ENCODE measurements at regions not wholly inside any gene's neighbourhood (a gene's known extent, or its start where the extent isn't known, plus 50 kb on each side); places are given as distances from the start of the nearest gene placed in this dataset.

- Histone ChIP-seq H3K4me3 (ENCODE audit: low read length in 3 of 3) (no peak overlapping the region), H3K36me3 (ENCODE audit: control insufficient read depth in 3 of 3, insufficient read depth in 3 of 3, low read length in 3 of 3) (no peaks in the 10 kb centered on the region), H3K27me3 (ENCODE audit: control insufficient read depth in 3 of 3, insufficient read depth in 3 of 3, low read length in 3 of 3) (no peaks in the 10 kb centered on the region), H3K27ac (ENCODE audit: low read depth, low read length) (peak overlapping the region; percentile 18), H3K4me1 (ENCODE audit: control insufficient read depth in 3 of 3, insufficient read depth in 3 of 3, low read length in 3 of 3) (peaks cover 2 to 6% (median 6%) of the 10 kb centered on the region in 3 donors), H3K9me3 (ENCODE audit: control insufficient read depth in 3 of 3, low read length in 3 of 3) (no peaks in the 10 kb centered on the region), H3K9ac (ENCODE audit: low read depth in 1 of 3, low read length in 3 of 3) (no peak overlapping the region)
These were observed 620.0 kb downstream of the BCOR start for GRCh38 chrX:39477762-39478120.

GRCh38 chrX:39479856-39480255 lies 617.9 kb downstream of the BCOR start:
- H3K4me1 ChIP-seq (ENCODE audit: control insufficient read depth in 3 of 3, insufficient read depth in 3 of 3, low read length in 3 of 3), result peaks cover 3 to 16% (median 11%) of the 10 kb centered on the region in 3 donors
- no peaks in the 10 kb centered on the region for H3K27me3 ChIP-seq (ENCODE audit: control insufficient read depth in 3 of 3, insufficient read depth in 3 of 3, low read length in 3 of 3)
- no peak overlapping the region for H3K9ac ChIP-seq (ENCODE audit: low read depth in 1 of 3, low read length in 3 of 3)
- H3K27ac ChIP-seq (ENCODE audit: low read depth, low read length), result no peak overlapping the region
- no peak overlapping the region for H3K4me3 ChIP-seq (ENCODE audit: low read length in 3 of 3)
- H3K36me3 ChIP-seq (ENCODE audit: control insufficient read depth in 3 of 3, insufficient read depth in 3 of 3, low read length in 3 of 3), result no peaks in the 10 kb centered on the region
- no peaks in the 10 kb centered on the region for H3K9me3 ChIP-seq (ENCODE audit: control insufficient read depth in 3 of 3, low read length in 3 of 3)

GRCh38 chrX:39480963-39481362 lies 616.8 kb downstream of the BCOR start:
- no peak overlapping the region for H3K27ac ChIP-seq (ENCODE audit: low read depth, low read length)
- H3K36me3 ChIP-seq (ENCODE audit: control insufficient read depth in 3 of 3, insufficient read depth in 3 of 3, low read length in 3 of 3), result no peaks in the 10 kb centered on the region
- H3K4me1 ChIP-seq (ENCODE audit: control insufficient read depth in 3 of 3, insufficient read depth in 3 of 3, low read length in 3 of 3), result peaks cover 3 to 13% (median 11%) of the 10 kb centered on the region in 3 donors
- H3K27me3 ChIP-seq (ENCODE audit: control insufficient read depth in 3 of 3, insufficient read depth in 3 of 3, low read length in 3 of 3), result no peaks in the 10 kb centered on the region
- no peak overlapping the region for H3K9ac ChIP-seq (ENCODE audit: low read depth in 1 of 3, low read length in 3 of 3)
- no peak overlapping the region for H3K4me3 ChIP-seq (ENCODE audit: low read length in 3 of 3)
- H3K9me3 ChIP-seq (ENCODE audit: control insufficient read depth in 3 of 3, low read length in 3 of 3), result no peaks in the 10 kb centered on the region

DNA sequence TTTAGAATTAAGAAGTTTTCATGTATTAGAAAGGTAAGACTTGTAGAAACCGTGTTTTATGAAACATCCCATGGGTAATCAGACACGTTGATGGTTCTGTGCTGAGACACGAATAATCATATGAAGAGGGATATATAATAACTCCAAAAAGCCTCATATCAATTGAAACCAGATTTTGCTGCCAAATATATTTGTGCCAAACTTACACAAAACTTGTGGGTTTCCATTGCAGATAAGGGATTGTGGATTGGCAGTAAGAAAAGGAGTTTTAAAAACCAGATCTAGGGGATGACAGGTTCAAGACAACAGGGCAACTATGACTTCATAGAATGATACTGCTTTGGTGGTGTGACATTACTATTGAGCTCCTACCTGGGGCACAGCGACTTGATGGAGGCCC lies 616.1 kb downstream of the BCOR start:
- H3K4me3 ChIP-seq (ENCODE audit: low read length in 3 of 3), result no peak overlapping the region
- no peaks in the 10 kb centered on the region for H3K9me3 ChIP-seq (ENCODE audit: control insufficient read depth in 3 of 3, low read length in 3 of 3)
- H3K27ac ChIP-seq (ENCODE audit: low read depth, low read length), result no peak overlapping the region
- no peaks in the 10 kb centered on the region for H3K27me3 ChIP-seq (ENCODE audit: control insufficient read depth in 3 of 3, insufficient read depth in 3 of 3, low read length in 3 of 3)
- no peak overlapping the region for H3K9ac ChIP-seq (ENCODE audit: low read depth in 1 of 3, low read length in 3 of 3)
- H3K4me1 ChIP-seq (ENCODE audit: control insufficient read depth in 3 of 3, insufficient read depth in 3 of 3, low read length in 3 of 3), result peaks cover 2 to 11% (median 10%) of the 10 kb centered on the region in 3 donors
- H3K36me3 ChIP-seq (ENCODE audit: control insufficient read depth in 3 of 3, insufficient read depth in 3 of 3, low read length in 3 of 3), result no peaks in the 10 kb centered on the region

DNA sequence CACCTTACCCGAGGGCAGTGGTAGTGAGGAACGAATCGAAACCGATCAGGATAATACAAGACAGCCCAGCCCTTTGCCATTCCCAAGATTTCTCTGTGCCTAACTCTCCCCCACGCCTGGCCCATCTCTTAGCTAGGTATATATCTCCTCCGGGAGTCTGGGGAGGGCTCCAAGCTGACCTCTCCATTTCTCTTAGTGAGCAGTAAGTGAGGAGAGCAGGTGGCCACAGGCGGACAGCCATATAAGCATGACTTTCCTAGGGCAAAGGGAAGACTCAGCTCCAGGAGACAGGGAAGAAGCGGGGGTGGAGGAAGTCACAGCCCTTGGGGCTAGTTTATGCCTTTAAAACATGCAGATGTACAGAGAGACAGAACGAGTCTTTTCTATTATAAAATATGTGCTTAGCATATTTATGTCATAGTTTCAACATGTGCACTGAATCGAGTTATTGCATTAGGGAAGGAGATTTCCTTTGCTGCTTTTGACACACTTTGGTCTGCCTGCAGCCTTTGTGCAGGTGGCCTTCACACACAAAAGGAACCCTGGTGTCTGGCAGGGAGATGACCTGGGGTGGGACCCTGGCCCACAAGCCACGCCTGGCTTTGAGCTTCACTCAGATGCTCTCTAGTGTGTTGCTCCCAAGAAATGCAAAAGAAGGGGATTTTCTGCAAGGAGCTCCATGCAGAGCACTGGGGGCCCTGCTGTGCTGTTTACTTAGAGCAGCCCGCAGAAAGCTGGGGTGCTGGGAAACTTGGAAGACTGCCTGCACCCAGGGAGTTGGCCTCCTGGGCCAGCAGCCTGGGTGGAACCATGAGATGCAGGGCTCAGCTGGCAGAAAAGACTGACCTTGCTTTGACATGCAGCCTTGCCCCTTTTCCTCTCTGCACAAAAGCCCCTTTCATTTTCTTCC lies 613.3 kb downstream of the BCOR start:
- Histone ChIP-seq H3K9me3 (ENCODE audit: control insufficient read depth in 3 of 3, low read length in 3 of 3) (no peaks in the 10 kb centered on the region), H3K27me3 (ENCODE audit: control insufficient read depth in 3 of 3, insufficient read depth in 3 of 3, low read length in 3 of 3) (no peaks in the 10 kb centered on the region), H3K4me3 (ENCODE audit: low read length in 3 of 3) (no peak overlapping the region), H3K9ac (ENCODE audit: low read depth in 1 of 3, low read length in 3 of 3) (no peak overlapping the region), H3K27ac (ENCODE audit: low read depth, low read length) (no peak overlapping the region), H3K36me3 (ENCODE audit: control insufficient read depth in 3 of 3, insufficient read depth in 3 of 3, low read length in 3 of 3) (no peaks in the 10 kb centered on the region), H3K4me1 (ENCODE audit: control insufficient read depth in 3 of 3, insufficient read depth in 3 of 3, low read length in 3 of 3) (peaks cover 2 to 10% (median 5%) of the 10 kb centered on the region in 3 donors)

GRCh38 chrX:39487166-39487968 lies 610.4 kb downstream of the BCOR start:
- H3K4me3 ChIP-seq (ENCODE audit: low read length in 3 of 3), result no peak overlapping the region
- H3K27ac ChIP-seq (ENCODE audit: low read depth, low read length), result no peak overlapping the region
- peaks cover 0 to 6% (median 0%) of the 10 kb centered on the region in 3 donors for H3K27me3 ChIP-seq (ENCODE audit: control insufficient read depth in 3 of 3, insufficient read depth in 3 of 3, low read length in 3 of 3)
- H3K9me3 ChIP-seq (ENCODE audit: control insufficient read depth in 3 of 3, low read length in 3 of 3), result no peaks in the 10 kb centered on the region
- no peak overlapping the region for H3K9ac ChIP-seq (ENCODE audit: low read depth in 1 of 3, low read length in 3 of 3)
- H3K4me1 ChIP-seq (ENCODE audit: control insufficient read depth in 3 of 3, insufficient read depth in 3 of 3, low read length in 3 of 3), result peaks cover 5 to 12% (median 11%) of the 10 kb centered on the region in 3 donors
- H3K36me3 ChIP-seq (ENCODE audit: control insufficient read depth in 3 of 3, insufficient read depth in 3 of 3, low read length in 3 of 3), result no peaks in the 10 kb centered on the region

DNA sequence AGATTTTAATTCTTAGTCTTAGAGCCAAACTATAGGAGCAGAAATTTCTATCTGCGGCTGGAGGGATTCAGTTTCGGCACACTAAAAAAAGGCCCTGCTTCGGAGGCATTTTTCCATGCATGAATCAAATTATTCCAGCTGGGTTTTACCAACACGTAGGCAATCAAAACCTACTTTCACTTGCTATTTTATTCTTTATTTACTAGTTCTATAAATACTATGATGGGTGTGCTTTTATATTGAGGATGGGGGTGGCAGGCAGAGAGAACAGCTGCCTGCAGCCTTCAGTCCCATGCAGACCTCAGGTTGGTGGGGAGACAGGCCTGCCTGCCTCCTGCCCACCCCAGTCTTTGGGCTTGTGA lies 609.8 kb downstream of the BCOR start:
- Histone ChIP-seq H3K4me1 (ENCODE audit: control insufficient read depth in 3 of 3, insufficient read depth in 3 of 3, low read length in 3 of 3) (peaks cover 8 to 17% (median 17%) of the 10 kb centered on the region in 3 donors), H3K36me3 (ENCODE audit: control insufficient read depth in 3 of 3, insufficient read depth in 3 of 3, low read length in 3 of 3) (no peaks in the 10 kb centered on the region), H3K4me3 (ENCODE audit: low read length in 3 of 3) (no peak overlapping the region), H3K9ac (ENCODE audit: low read depth in 1 of 3, low read length in 3 of 3) (no peak overlapping the region), H3K27ac (ENCODE audit: low read depth, low read length) (no peak overlapping the region), H3K9me3 (ENCODE audit: control insufficient read depth in 3 of 3, low read length in 3 of 3) (no peaks in the 10 kb centered on the region), H3K27me3 (ENCODE audit: control insufficient read depth in 3 of 3, insufficient read depth in 3 of 3, low read length in 3 of 3) (peaks cover 0 to 6% (median 0%) of the 10 kb centered on the region in 3 donors)

- Histone ChIP-seq H3K27ac (ENCODE audit: low read depth, low read length) (no peak overlapping the region), H3K27me3 (ENCODE audit: control insufficient read depth in 3 of 3, insufficient read depth in 3 of 3, low read length in 3 of 3) (peaks cover 0 to 6% (median 0%) of the 10 kb centered on the region in 3 donors), H3K9me3 (ENCODE audit: control insufficient read depth in 3 of 3, low read length in 3 of 3) (no peaks in the 10 kb centered on the region), H3K4me3 (ENCODE audit: low read length in 3 of 3) (no peak overlapping the region), H3K4me1 (ENCODE audit: control insufficient read depth in 3 of 3, insufficient read depth in 3 of 3, low read length in 3 of 3) (peaks cover 6 to 16% (median 7%) of the 10 kb centered on the region in 3 donors), H3K36me3 (ENCODE audit: control insufficient read depth in 3 of 3, insufficient read depth in 3 of 3, low read length in 3 of 3) (no peaks in the 10 kb centered on the region), H3K9ac (ENCODE audit: low read depth in 1 of 3, low read length in 3 of 3) (no peak overlapping the region)
These were observed 606.0 kb downstream of the BCOR start for GRCh38 chrX:39491548-39492297.

DNA sequence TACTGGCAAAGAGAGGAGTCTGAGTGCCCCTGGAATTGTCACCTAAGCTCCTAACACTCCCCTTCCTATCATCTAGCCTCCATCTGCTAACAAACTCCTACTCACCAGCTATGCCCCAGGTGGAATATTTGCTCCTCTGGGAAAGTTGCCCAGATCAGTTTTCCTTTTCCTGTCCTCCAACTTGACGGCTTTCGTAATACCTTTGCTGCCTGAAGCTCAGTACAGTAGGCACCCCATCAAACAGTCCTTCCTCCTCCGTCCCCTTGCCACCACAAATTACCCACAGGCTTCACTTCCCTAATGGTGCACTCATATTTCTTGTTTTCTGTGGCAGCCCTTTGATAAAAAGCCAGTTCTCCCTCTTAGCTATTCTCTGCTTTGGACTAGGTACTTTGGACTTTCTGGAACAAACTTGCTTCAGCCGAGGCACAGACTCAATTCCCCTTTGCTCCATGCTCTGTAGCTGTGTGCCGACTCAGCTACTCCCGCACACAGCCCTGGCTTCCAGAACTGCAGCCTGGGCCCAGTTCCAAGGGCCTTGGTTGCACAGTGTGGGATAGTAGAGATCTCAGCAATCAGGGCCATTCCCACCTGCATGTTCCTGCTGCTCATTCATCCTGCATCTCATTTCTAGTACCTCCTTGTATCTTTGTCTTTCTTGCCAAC lies 605.1 kb downstream of the BCOR start:
- Histone ChIP-seq H3K9ac (ENCODE audit: low read depth in 1 of 3, low read length in 3 of 3) (no peak overlapping the region), H3K36me3 (ENCODE audit: control insufficient read depth in 3 of 3, insufficient read depth in 3 of 3, low read length in 3 of 3) (no peaks in the 10 kb centered on the region), H3K4me1 (ENCODE audit: control insufficient read depth in 3 of 3, insufficient read depth in 3 of 3, low read length in 3 of 3) (peaks cover 6 to 16% (median 7%) of the 10 kb centered on the region in 3 donors), H3K4me3 (ENCODE audit: low read length in 3 of 3) (no peak overlapping the region), H3K27ac (ENCODE audit: low read depth, low read length) (no peak overlapping the region), H3K9me3 (ENCODE audit: control insufficient read depth in 3 of 3, low read length in 3 of 3) (no peaks in the 10 kb centered on the region), H3K27me3 (ENCODE audit: control insufficient read depth in 3 of 3, insufficient read depth in 3 of 3, low read length in 3 of 3) (peaks cover 0 to 6% (median 0%) of the 10 kb centered on the region in 3 donors)

Measured in skeletal muscle tissue (tissue), 3 donors.